HFF-Myc (cell line): ENCODE measurements at regions not wholly inside any gene's neighbourhood (a gene's known extent, or its start where the extent isn't known, plus 50 kb on each side); places are given as distances from the start of the nearest gene placed in this dataset.

Experiments used
- DNase-seq: peaks from one replicate; pipeline ENCODE4 v3.0.0-alpha.2; 2011; ENCODE audit warnings: low read depth; ENCODE audit errors: extremely low read depth
- H3K4me3 ChIP-seq: replicated peaks from 2 replicates; pipeline ENCODE4 v1.5.1; 2011; ENCODE audit warnings: low read depth, mild to moderate bottlenecking, control low read depth, low read length
- CTCF ChIP-seq: IDR thresholded peaks from 2 replicates; pipeline ENCODE4 v1.5.1; 2012; ENCODE audit warnings: mild to moderate bottlenecking, low read depth, low read length, control low read depth; ENCODE audit errors: missing control alignments

GRCh38 chr14:96723946-96724345 is 73.2 kb upstream of the VRK1 start:
- no peak overlapping the region for H3K4me3 ChIP-seq
- DNase-seq, result no peak
- no peak for TF ChIP-seq CTCF

GRCh38 chr14:96725232-96725631 is 72.0 kb upstream of the VRK1 start:
- DNase-seq, result no peak
- no peak overlapping the region for H3K4me3 ChIP-seq
- no peak for TF ChIP-seq CTCF

GRCh38 chr14:96727073-96727472 is 70.1 kb upstream of the VRK1 start:
- H3K4me3 ChIP-seq, result no peak overlapping the region
- DNase-seq, result no peak
- no peak for TF ChIP-seq CTCF

- H3K4me3 ChIP-seq, result no peak overlapping the region
- no peak for TF ChIP-seq CTCF
- no peak for DNase-seq
Measured at GRCh38 chr14:96727491-96727890, 69.7 kb upstream of the VRK1 start.

GRCh38 chr14:96727980-96728717 is 69.0 kb upstream of the VRK1 start:
- TF ChIP-seq CTCF, result no peak
- no peak overlapping the region for H3K4me3 ChIP-seq
- no peak for DNase-seq

- H3K4me3 ChIP-seq, result no peak overlapping the region
- no peak for TF ChIP-seq CTCF
- no peak for DNase-seq
Measured at GRCh38 chr14:96729889-96730288, 67.3 kb upstream of the VRK1 start.

- no peak overlapping the region for H3K4me3 ChIP-seq
- TF ChIP-seq CTCF, result no peak
- DNase-seq, result no peak
Measured at GRCh38 chr14:96730386-96730785, 66.8 kb upstream of the VRK1 start.
